IMR-90 (cell line): ENCODE measurements at regions not wholly inside any gene's neighbourhood (a gene's known extent, or its start where the extent isn't known, plus 50 kb on each side); places are given as distances from the start of the nearest gene placed in this dataset.

ENCODE experiments used
- ATAC-seq: fragments of 200-7000 bp; cut with Tn5 transposase; 2 replicates; pipeline ENCODE4 v1.9.1; 2020; ENCODE audit warnings: low read depth, mild to moderate bottlenecking, moderate library complexity
- BruUV-seq: library from RNA; stranded (reverse); fragments of 400-500 nt; replicated peaks from 2 replicates; lab custom pipeline; 2021; lab: Mats Ljungman, UMichigan
- CTCF ChIA-PET: fragments of 300-600 bp; formaldehyde crosslinking; extraction: SDS; loops from one replicate; lab custom pipeline; 2021; ENCODE audit warnings: antibody characterized with exemption; lab: Yijun Ruan, JAX
- POLR2A ChIA-PET: fragments of 300-600 bp; sonication (Branson Sonifier 250); formaldehyde crosslinking; loops from one replicate; lab custom pipeline; 2022; ENCODE audit warnings: antibody characterized with exemption; ENCODE audit not compliant: unreplicated experiment; lab: Charles Lee
- DNase-seq: peaks from one replicate; pipeline ENCODE4 v3.0.0; 2013
- H2AFZ ChIP-seq: replicated peaks from 2 replicates; pipeline ENCODE3; 2013; ENCODE audit warnings: low read length, mild to moderate bottlenecking; ENCODE audit not compliant: poor library complexity
- H2AK5ac ChIP-seq: 2 replicates; pipeline ENCODE4 v1.6.1; 2013; ENCODE audit warnings: low read depth, low read length, inconsistent platforms
- H2AK9ac ChIP-seq: replicated peaks from 2 replicates; pipeline ENCODE3; 2013; ENCODE audit warnings: mild to moderate bottlenecking, low read depth, low read length, moderate library complexity; ENCODE audit not compliant: poor library complexity
- H2BK120ac ChIP-seq: 2 replicates; pipeline ENCODE4 v1.6.1; 2013; ENCODE audit warnings: low read depth, low read length, inconsistent platforms
- H2BK15ac ChIP-seq: 3 replicates; pipeline ENCODE4 v1.6.1; 2013; ENCODE audit warnings: low read depth, low read length, inconsistent platforms
- H2BK20ac ChIP-seq: 2 replicates; pipeline ENCODE4 v1.6.1; 2013; ENCODE audit warnings: low read depth, mild to moderate bottlenecking, inconsistent platforms, low read length, moderate library complexity
- H2BK5ac ChIP-seq: 2 replicates; pipeline ENCODE4 v1.6.1; 2013; ENCODE audit warnings: mild to moderate bottlenecking, low read depth, low read length, inconsistent platforms; ENCODE audit not compliant: poor library complexity, severe bottlenecking
- H3K14ac ChIP-seq: replicated peaks from 2 replicates; pipeline ENCODE4 v1.6.1; 2013; ENCODE audit warnings: low read depth, low read length, inconsistent platforms
- H3K18ac ChIP-seq: 2 replicates; pipeline ENCODE4 v1.6.1; 2013; ENCODE audit warnings: low read depth, low read length, control low read depth
- H3K23ac ChIP-seq: 2 replicates; pipeline ENCODE4 v1.6.1; 2013; ENCODE audit warnings: low read depth, low read length, inconsistent platforms
- H3K27ac ChIP-seq: 2 replicates; pipeline ENCODE4 v1.5.1; 2013; ENCODE audit warnings: mild to moderate bottlenecking, control low read depth, low read length; ENCODE audit not compliant: insufficient read depth
- H3K27me3 ChIP-seq: 2 replicates; pipeline ENCODE4 v1.6.1; 2013; ENCODE audit warnings: low read length; ENCODE audit not compliant: control insufficient read depth, insufficient read depth
- H3K36me3 ChIP-seq: 2 replicates; pipeline ENCODE4 v1.6.1; 2013; ENCODE audit warnings: low read length, mixed read lengths; ENCODE audit not compliant: control insufficient read depth, insufficient read depth
- H3K4ac ChIP-seq: 2 replicates; pipeline ENCODE4 v1.6.1; 2013; ENCODE audit warnings: low read depth, low read length, inconsistent platforms
- H3K4me1 ChIP-seq: 2 replicates; pipeline ENCODE4 v1.6.1; 2013; ENCODE audit warnings: low read length, mixed read lengths; ENCODE audit not compliant: control insufficient read depth, insufficient read depth
- H3K4me2 ChIP-seq: 2 replicates; pipeline ENCODE4 v1.6.1; 2013; ENCODE audit warnings: low read depth, mild to moderate bottlenecking, control low read depth, low read length, moderate library complexity
- H3K4me3 ChIP-seq: 2 replicates; pipeline ENCODE4 v1.5.1; 2013; ENCODE audit warnings: low read depth, mild to moderate bottlenecking, control low read depth, low read length, moderate library complexity; ENCODE audit not compliant: insufficient read depth
- H3K56ac ChIP-seq: 2 replicates; pipeline ENCODE4 v1.6.1; 2013; ENCODE audit warnings: low read length, inconsistent platforms; ENCODE audit not compliant: insufficient read depth; ENCODE audit errors: extremely low read depth
- H3K79me1 ChIP-seq, 2 experiments: 2 replicates each; pipeline ENCODE4 v1.6.1; 2013; ENCODE audit warnings: low read length in 2 of 2, inconsistent platforms in 1 of 2, low read depth in 1 of 2
- H3K9ac ChIP-seq: 2 replicates; pipeline ENCODE4 v1.6.1; 2013; ENCODE audit warnings: low read depth, low read length, control low read depth
- H3K9me1 ChIP-seq: 2 replicates; pipeline ENCODE4 v1.6.1; 2013; ENCODE audit warnings: low read length, inconsistent platforms; ENCODE audit not compliant: insufficient read depth
- H3K9me3 ChIP-seq: 2 replicates; pipeline ENCODE4 v1.6.1; 2013; ENCODE audit warnings: low read length; ENCODE audit not compliant: control insufficient read depth, insufficient read depth
- H4K20me1 ChIP-seq: 2 replicates; pipeline ENCODE4 v1.6.1; 2013; ENCODE audit warnings: low read length, inconsistent platforms; ENCODE audit not compliant: insufficient read depth
- H4K5ac ChIP-seq: 2 replicates; pipeline ENCODE4 v1.6.1; 2013; ENCODE audit warnings: mild to moderate bottlenecking, low read depth, low read length, control low read depth
- H4K8ac ChIP-seq, 2 experiments: 2 replicates each; pipeline ENCODE4 v1.6.1; 2013; ENCODE audit warnings: low read depth in 2 of 2, low read length in 2 of 2, control low read depth in 1 of 2, inconsistent platforms in 1 of 2
- H4K91ac ChIP-seq: 2 replicates; pipeline ENCODE4 v1.6.1; 2013; ENCODE audit warnings: low read depth, low read length, inconsistent platforms; ENCODE audit not compliant: insufficient read depth
- NFE2L2 ChIP-seq: fragments of 150-350 bp; IDR thresholded peaks from 2 replicates; pipeline ENCODE4 v1.6.1; 2016; ENCODE audit warnings: low read depth, mild to moderate bottlenecking, low read length
- POLR2A ChIP-seq: IDR thresholded peaks from 2 replicates; pipeline ENCODE4 v1.6.1; 2012; ENCODE audit warnings: mild to moderate bottlenecking, low read depth, low read length
- RCOR1 ChIP-seq: IDR thresholded peaks from 2 replicates; pipeline ENCODE4 v1.6.1; 2012; ENCODE audit warnings: mild to moderate bottlenecking, low read length, improper control_type of control experiment; ENCODE audit not compliant: insufficient replicate concordance
- RFX5 ChIP-seq: IDR thresholded peaks from 2 replicates; pipeline ENCODE4 v1.8.0; 2012; ENCODE audit warnings: low read depth, mild to moderate bottlenecking, low read length, moderate library complexity
- WGBS, 2 experiments: methylation state at CpG; one replicate each; pipeline versions ENCODE4 v1.1.5 to v1.1.7; 2013; ENCODE audit warnings: missing lambda C conversion rate in 2 of 2; ENCODE audit not compliant: insufficient read length in 1 of 2; ENCODE audit errors: extremely low coverage in 2 of 2; 5-methylcytosine and 5-hydroxymethylcytosine counted together
- dilution Hi-C: fragments of 300-500 bp; cut with HindIII; formaldehyde crosslinking; loops from one replicate; pipeline ENCODE4 v1.14.3; 2018; ENCODE audit warnings: low sequenced_read_pairs; ENCODE audit not compliant: unreplicated experiment
- in situ Hi-C: fragments of 300-500 bp; cut with MboI; formaldehyde crosslinking; loops from 3 replicates; pipeline ENCODE4 v1.14.3; 2019; ENCODE audit warnings: low sequenced_read_pairs, inconsistent platforms, mixed read lengths
- intact Hi-C: fragments of 100-400 bp; cut with micrococcal nuclease; formaldehyde crosslinking; loops from 2 replicates; pipeline ENCODE4 v1.10.0; 2022

- 100% methylated on average over 2 of the region's 8 CpGs; no CpG with 5 or more reads in 1 of the 2 experiments for WGBS, 2 experiments
- BruUV-seq = no TSS peak
- TF ChIP-seq NFE2L2 (no peak), RCOR1 (no peak), RFX5 (no peak), POLR2A (no peak)
- Histone ChIP-seq H2BK20ac (no peak overlapping the region), H3K9me1 (peaks cover 4% of the 10 kb centered on the region), H4K20me1 (no peaks in the 10 kb centered on the region), H4K5ac (no peak overlapping the region), H3K27ac (no peak overlapping the region), H3K4me3 (no peak overlapping the region), H3K79me1 (no peaks in the 10 kb centered on the region), H3K56ac (no peak overlapping the region), H3K4me2 (no peak overlapping the region), H3K18ac (no peak overlapping the region), H3K9me3 (peaks cover 2% of the 10 kb centered on the region; the same call in 1 of the 2 replicates), H3K4me1 (peaks cover 5% of the 10 kb centered on the region; the same call in 1 of the 2 replicates), H3K36me3 (no peaks in the 10 kb centered on the region), H3K27me3 (peaks cover 7% of the 10 kb centered on the region), H2AK5ac (no peak overlapping the region), H2AFZ (no peak overlapping the region), H2AK9ac (no peak overlapping the region), H3K4ac (no peak overlapping the region), H4K91ac (no peak overlapping the region), H3K9ac (no peak overlapping the region), H2BK120ac (no peak overlapping the region), H2BK5ac (no peak overlapping the region), H3K23ac (no peak overlapping the region; the same call in 1 of the 2 replicates), H3K14ac (no peak overlapping the region), H4K8ac (no peak overlapping the region), H2BK15ac (no peak overlapping the region)
- ATAC-seq (no peak), DNase-seq (no peak)
- intact Hi-C loops = no loop called here
- ChIA-PET CTCF (no interaction called here), POLR2A (no interaction called here)
- in situ Hi-C loops = no loop called here
- dilution Hi-C loops = no loop called here
These were observed 99.7 kb downstream of the SPRY4 start for GRCh38 chr5:142225141-142225540.
